ENCODE measurements at regions not wholly inside any gene's neighbourhood (a gene's known extent, or its start where the extent isn't known, plus 50 kb on each side); places are given as distances from the start of the nearest gene placed in this dataset.

GRCh38 chr5:104526866-104527265 is 964.3 kb upstream of the NUDT12 start:
- Histone ChIP-seq H3K27ac (ENCODE audit: control insufficient read depth, insufficient read depth, low read length) (no peak overlapping the region), H3K4me1 (ENCODE audit: control insufficient read depth, extremely low read depth, insufficient read depth, low read length) (no peaks in the 10 kb centered on the region), H3K27me3 (ENCODE audit: control insufficient read depth, extremely low read depth, insufficient read depth, low read length) (no peaks in the 10 kb centered on the region), H3K79me2 (ENCODE audit: control insufficient read depth, insufficient read depth, low read length) (no peaks in the 10 kb centered on the region), H4K20me1 (ENCODE audit: control insufficient read depth, extremely low read depth, insufficient read depth, low read length) (no peaks in the 10 kb centered on the region), H2AFZ (ENCODE audit: control insufficient read depth, low read length) (no peak overlapping the region), H3K36me3 (ENCODE audit: control insufficient read depth in 2 of 2, extremely low read depth in 1 of 2, insufficient read depth in 2 of 2, low read length in 2 of 2) (no peaks in the 10 kb centered on the region), H3K9me3 (ENCODE audit: control insufficient read depth, low read depth, low read length) (no peaks in the 10 kb centered on the region), H3K4me3 (ENCODE audit: control insufficient read depth in 2 of 3, extremely low read depth in 1 of 3, insufficient read depth in 2 of 3, low read depth in 1 of 3, low read length in 3 of 3) (no peak overlapping the region), H3K9me1 (ENCODE audit: control insufficient read depth, extremely low read depth, insufficient read depth, low read length) (no peaks in the 10 kb centered on the region), H3K9ac (ENCODE audit: control insufficient read depth, extremely low read depth, insufficient read depth, low read length) (no peak overlapping the region), H3K4me2 (ENCODE audit: control insufficient read depth, extremely low read depth, insufficient read depth, low read depth, low read length) (no peak overlapping the region)
- dilution Hi-C loops (cut with MboI; ENCODE audit: extremely low pct_ligation_motif_present, low sequenced_read_pairs), result no loop called here
- TF ChIP-seq, protein P1, sequence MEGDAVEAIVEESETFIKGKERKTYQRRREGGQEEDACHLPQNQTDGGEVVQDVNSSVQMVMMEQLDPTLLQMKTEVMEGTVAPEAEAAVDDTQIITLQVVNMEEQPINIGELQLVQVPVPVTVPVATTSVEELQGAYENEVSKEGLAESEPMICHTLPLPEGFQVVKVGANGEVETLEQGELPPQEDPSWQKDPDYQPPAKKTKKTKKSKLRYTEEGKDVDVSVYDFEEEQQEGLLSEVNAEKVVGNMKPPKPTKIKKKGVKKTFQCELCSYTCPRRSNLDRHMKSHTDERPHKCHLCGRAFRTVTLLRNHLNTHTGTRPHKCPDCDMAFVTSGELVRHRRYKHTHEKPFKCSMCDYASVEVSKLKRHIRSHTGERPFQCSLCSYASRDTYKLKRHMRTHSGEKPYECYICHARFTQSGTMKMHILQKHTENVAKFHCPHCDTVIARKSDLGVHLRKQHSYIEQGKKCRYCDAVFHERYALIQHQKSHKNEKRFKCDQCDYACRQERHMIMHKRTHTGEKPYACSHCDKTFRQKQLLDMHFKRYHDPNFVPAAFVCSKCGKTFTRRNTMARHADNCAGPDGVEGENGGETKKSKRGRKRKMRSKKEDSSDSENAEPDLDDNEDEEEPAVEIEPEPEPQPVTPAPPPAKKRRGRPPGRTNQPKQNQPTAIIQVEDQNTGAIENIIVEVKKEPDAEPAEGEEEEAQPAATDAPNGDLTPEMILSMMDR (optimal IDR thresholded peaks at IDR 0.05 in 1 of 3, IDR thresholded peaks at IDR 0.05 in 1 of 3, conservative IDR thresholded peaks at IDR 0.05 in 1 of 3; ENCODE audit: extremely low read depth in 1 of 3, insufficient read depth in 2 of 3, low read length in 3 of 3), result no peak
- no peak for TF ChIP-seq EZH2 (IDR thresholded peaks at IDR 0.05; ENCODE audit: low read length)
- FAIRE-seq (no peak), DNase-seq (ENCODE audit: low read depth, low spot score) (no peak)

DNA sequence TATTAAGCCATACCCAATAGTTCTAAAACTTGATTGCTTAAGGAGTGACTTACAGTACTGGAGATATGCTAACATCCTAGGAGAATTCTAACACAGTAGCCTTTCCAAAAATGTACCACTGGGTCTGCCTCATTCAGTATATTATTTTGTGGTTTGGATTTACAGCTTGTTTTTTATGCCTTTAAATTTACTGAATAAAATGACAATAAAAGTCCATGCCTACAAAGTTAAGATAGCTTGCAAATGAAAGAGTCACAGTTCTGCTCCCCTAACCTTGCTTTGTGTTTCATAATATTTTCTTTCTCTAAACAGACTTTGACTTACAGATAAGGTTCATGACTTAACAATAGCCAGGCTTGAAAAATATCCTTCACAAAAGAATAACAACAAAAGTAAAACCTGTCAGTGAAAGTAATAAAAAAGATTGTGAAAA is 951.1 kb upstream of the NUDT12 start:
- H4K20me1 ChIP-seq (ENCODE audit: control insufficient read depth, extremely low read depth, insufficient read depth, low read length), result no peaks in the 10 kb centered on the region
- H3K4me2 ChIP-seq (ENCODE audit: control insufficient read depth, extremely low read depth, insufficient read depth, low read depth, low read length), result no peak overlapping the region
- no peak overlapping the region for H3K27ac ChIP-seq (ENCODE audit: control insufficient read depth, insufficient read depth, low read length)
- no peaks in the 10 kb centered on the region for H3K79me2 ChIP-seq (ENCODE audit: control insufficient read depth, insufficient read depth, low read length)
- H3K9me1 ChIP-seq (ENCODE audit: control insufficient read depth, extremely low read depth, insufficient read depth, low read length), result no peaks in the 10 kb centered on the region
- H2AFZ ChIP-seq (ENCODE audit: control insufficient read depth, low read length), result no peak overlapping the region
- dilution Hi-C loops (cut with MboI; ENCODE audit: extremely low pct_ligation_motif_present, low sequenced_read_pairs), result no loop called here
- no peak overlapping the region for H3K4me3 ChIP-seq (ENCODE audit: control insufficient read depth in 2 of 3, extremely low read depth in 1 of 3, insufficient read depth in 2 of 3, low read depth in 1 of 3, low read length in 3 of 3)
- no peak for FAIRE-seq
- TF ChIP-seq, protein P1 (optimal IDR thresholded peaks at IDR 0.05 in 1 of 3, IDR thresholded peaks at IDR 0.05 in 1 of 3, conservative IDR thresholded peaks at IDR 0.05 in 1 of 3; ENCODE audit: extremely low read depth in 1 of 3, insufficient read depth in 2 of 3, low read length in 3 of 3), result no peak
- no peak for TF ChIP-seq EZH2 (IDR thresholded peaks at IDR 0.05; ENCODE audit: low read length)
- no peaks in the 10 kb centered on the region for H3K27me3 ChIP-seq (ENCODE audit: control insufficient read depth, extremely low read depth, insufficient read depth, low read length)
- H3K36me3 ChIP-seq (ENCODE audit: control insufficient read depth in 2 of 2, extremely low read depth in 1 of 2, insufficient read depth in 2 of 2, low read length in 2 of 2), result no peaks in the 10 kb centered on the region
- no peak overlapping the region for H3K9ac ChIP-seq (ENCODE audit: control insufficient read depth, extremely low read depth, insufficient read depth, low read length)
- DNase-seq (ENCODE audit: low read depth, low spot score), result no peak
- no peaks in the 10 kb centered on the region for H3K4me1 ChIP-seq (ENCODE audit: control insufficient read depth, extremely low read depth, insufficient read depth, low read length)
- no peaks in the 10 kb centered on the region for H3K9me3 ChIP-seq (ENCODE audit: control insufficient read depth, low read depth, low read length)
